K562 (cell line): ENCODE measurements at regions not wholly inside any gene's neighbourhood (a gene's known extent, or its start where the extent isn't known, plus 50 kb on each side); places are given as distances from the start of the nearest gene placed in this dataset.

Experiments used
- ATAC-seq: fragments of 200-7000 bp; cut with Tn5 transposase; 3 replicates; pipeline ENCODE4 v1.9.1; 2020; ENCODE audit warnings: moderate library complexity
- BruUV-seq: library from RNA; stranded (reverse); fragments of 400-500 nt; replicated peaks from 2 replicates; lab custom pipeline; 2021; lab: Mats Ljungman, UMichigan
- CTCF ChIA-PET: fragments of 300-600 bp; formaldehyde crosslinking; extraction: SDS; loops from one replicate; lab custom pipeline; 2021; ENCODE audit warnings: low intra/inter-chr PET ratio; lab: Yijun Ruan, JAX
- POLR2A ChIA-PET: fragments of 300-600, 350-650 bp; sonication (Branson Sonifier 250); formaldehyde crosslinking; extraction: SDS; loops from one replicate; lab custom pipeline; 2021; ENCODE audit warnings: antibody characterized with exemption, inconsistent platforms; lab: Yijun Ruan, JAX
- DNase-seq, 4 experiments: peaks; one replicate each; pipeline versions ENCODE4 v3.0.0 to v3.0.0-alpha.2; 2011 to 2018; ENCODE audit warnings: low spot score in 3 of 4, mixed read lengths in 3 of 4; ENCODE audit errors: extremely low read depth in 1 of 4
- FAIRE-seq: peaks from 2 replicates; lab custom pipeline; 2011; peaks lifted over from hg19 to GRCh38; lab: Jason Lieb, UNC
- H2AFZ ChIP-seq: 2 replicates; pipeline ENCODE4 v1.6.0; 2011; ENCODE audit warnings: low read depth, low read length, control low read depth, inconsistent platforms
- H3K27ac ChIP-seq: fragments of 200-600 bp; 3 replicates; pipeline ENCODE4 v1.8.0; 2011; ENCODE audit warnings: low read depth, mild to moderate bottlenecking, control low read depth, inconsistent platforms, low read length, moderate library complexity, mixed read lengths; ENCODE audit errors: extremely low read depth
- H3K27me3 ChIP-seq, 2 experiments: fragments of 300-600 bp in 1 of 2; 2 replicates in 1 of 2; 3 replicates in 1 of 2; pipeline versions ENCODE4 v1.6.0 to v1.8.0; 2011; ENCODE audit warnings: inconsistent platforms in 2 of 2, low read length in 2 of 2, mild to moderate bottlenecking in 1 of 2, mixed read lengths in 1 of 2, moderate library complexity in 1 of 2; ENCODE audit not compliant: control insufficient read depth in 2 of 2, insufficient read depth in 2 of 2
- H3K36me3 ChIP-seq: fragments of 300-600 bp; 3 replicates; pipeline ENCODE4 v1.8.0; 2011; ENCODE audit warnings: mild to moderate bottlenecking, low read length, inconsistent platforms; ENCODE audit not compliant: control insufficient read depth, insufficient read depth
- H3K4me1 ChIP-seq, 2 experiments: fragments of 200-600 bp in 1 of 2; replicated peaks in 1 of 2; 2 replicates in 1 of 2; 3 replicates in 1 of 2; pipeline versions ENCODE4 v1.5.1 to v1.8.0; 2011; ENCODE audit warnings: inconsistent platforms in 2 of 2, low read length in 2 of 2, mild to moderate bottlenecking in 1 of 2, mixed read lengths in 1 of 2, moderate library complexity in 1 of 2; ENCODE audit not compliant: control insufficient read depth in 2 of 2, insufficient read depth in 2 of 2
- H3K4me2 ChIP-seq: 2 replicates; pipeline ENCODE4 v1.6.1; 2011; ENCODE audit warnings: low read length, control low read depth, inconsistent platforms, mixed read lengths; ENCODE audit not compliant: insufficient read depth
- H3K4me3 ChIP-seq: fragments of 200-600 bp; sonication (generic), shearing (Covaris generic); 2 replicates; pipeline ENCODE4 v1.5.1; 2016; ENCODE audit warnings: control low read depth, inconsistent platforms
- H3K79me2 ChIP-seq: fragments of 200-600 bp; 3 replicates; pipeline ENCODE4 v1.8.0; 2011; ENCODE audit warnings: low read length, inconsistent platforms; ENCODE audit not compliant: control insufficient read depth, insufficient read depth
- H3K9ac ChIP-seq, 2 experiments: 2 replicates each; pipeline versions ENCODE4 v1.6.0 to v1.6.1; 2011; ENCODE audit warnings: low read depth in 2 of 2, low read length in 2 of 2, control low read depth in 1 of 2, inconsistent platforms in 1 of 2, mild to moderate bottlenecking in 1 of 2, mixed read lengths in 1 of 2; ENCODE audit not compliant: insufficient read depth in 1 of 2
- H3K9me1 ChIP-seq: one replicate; pipeline ENCODE4 v1.6.0; 2011; ENCODE audit warnings: inconsistent platforms, mild to moderate bottlenecking, low read length, moderate library complexity; ENCODE audit not compliant: control insufficient read depth, insufficient read depth
- H3K9me3 ChIP-seq: replicated peaks from 2 replicates; pipeline ENCODE4 v1.5.1; 2011; ENCODE audit warnings: low read depth, low read length, inconsistent platforms; ENCODE audit not compliant: control insufficient read depth, insufficient read depth
- H4K20me1 ChIP-seq: replicated peaks from 2 replicates; pipeline ENCODE4 v1.6.1; 2011; ENCODE audit warnings: low read length, inconsistent platforms, mixed read lengths; ENCODE audit not compliant: control insufficient read depth, insufficient read depth
- COPS2 ChIP-seq: fragments of 450-650 bp; conservative IDR thresholded peaks from 2 replicates; pipeline ENCODE4 v1.6.1; 2016; ENCODE audit warnings: mild to moderate bottlenecking, moderate library complexity
- HEY1 ChIP-seq: fragments of 250-450 bp; sonication (Bioruptor Pico); IDR thresholded peaks from 2 replicates; pipeline ENCODE4 v1.5.0; 2020; ENCODE audit warnings: mild to moderate bottlenecking, moderate library complexity, borderline replicate concordance
- MBD2 ChIP-seq: sonication (generic); IDR thresholded peaks from 2 replicates; pipeline ENCODE4 v1.6.1; 2016; ENCODE audit warnings: low read depth, borderline replicate concordance
- WGBS: fragments of 100-300 bp; shearing (Covaris generic); methylation state at CpG from one replicate; pipeline ENCODE4 v1.1.6; 2016; ENCODE audit warnings: low coverage, mixed read lengths; ENCODE audit not compliant: insufficient coverage; ENCODE audit errors: missing lambda C conversion rate; 5-methylcytosine and 5-hydroxymethylcytosine counted together
- in situ Hi-C: fragments of 300-500 bp; cut with MboI; formaldehyde crosslinking; loops from 4 replicates; pipeline ENCODE4 v1.15.0; 2018; ENCODE audit warnings: inconsistent platforms, mixed read lengths
- intact Hi-C: fragments of 100-400 bp; cut with micrococcal nuclease; formaldehyde crosslinking; loops from 2 replicates; pipeline ENCODE4 v1.14.2; 2022
- TF ChIP-seq, protein P1 (sequence below): sonication (generic); formaldehyde crosslinking; IDR thresholded peaks from 2 replicates; pipeline ENCODE4 v1.4.0; 2020; ENCODE audit warnings: mild to moderate bottlenecking, missing genetic modification reagents
- TF ChIP-seq, protein P2 (sequence below): fragments of 450-650 bp; formaldehyde crosslinking; IDR thresholded peaks from 2 replicates; pipeline ENCODE4 v1.4.0; 2022; ENCODE audit warnings: missing genetic modification characterization
- TF ChIP-seq, protein P3 (sequence below): sonication (generic); formaldehyde crosslinking; IDR thresholded peaks from 2 replicates; pipeline ENCODE4 v1.9.0; 2022; ENCODE audit warnings: mild to moderate bottlenecking, missing genetic modification reagents

DNA sequence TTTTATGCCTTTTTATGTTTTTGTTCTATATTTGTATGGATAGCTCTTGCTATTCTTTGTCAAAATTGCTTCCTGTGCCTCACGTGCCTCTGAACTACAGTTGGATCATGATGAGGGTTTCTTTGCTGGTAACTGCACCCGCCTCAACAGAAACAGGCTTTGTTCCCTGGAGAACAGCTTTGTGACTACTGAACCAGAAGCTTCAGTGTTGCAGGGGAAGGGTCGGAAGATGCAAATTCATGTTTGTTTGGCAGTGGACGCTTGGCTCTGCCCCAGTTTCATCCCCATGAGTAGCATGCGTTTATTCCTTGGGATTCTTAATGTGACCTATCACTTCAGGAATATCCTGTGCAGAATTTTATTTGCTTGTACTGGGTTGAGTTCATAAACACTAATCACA lies 959.1 kb upstream of the WWC1 start (continued):
- TF ChIP-seq, protein P1, sequence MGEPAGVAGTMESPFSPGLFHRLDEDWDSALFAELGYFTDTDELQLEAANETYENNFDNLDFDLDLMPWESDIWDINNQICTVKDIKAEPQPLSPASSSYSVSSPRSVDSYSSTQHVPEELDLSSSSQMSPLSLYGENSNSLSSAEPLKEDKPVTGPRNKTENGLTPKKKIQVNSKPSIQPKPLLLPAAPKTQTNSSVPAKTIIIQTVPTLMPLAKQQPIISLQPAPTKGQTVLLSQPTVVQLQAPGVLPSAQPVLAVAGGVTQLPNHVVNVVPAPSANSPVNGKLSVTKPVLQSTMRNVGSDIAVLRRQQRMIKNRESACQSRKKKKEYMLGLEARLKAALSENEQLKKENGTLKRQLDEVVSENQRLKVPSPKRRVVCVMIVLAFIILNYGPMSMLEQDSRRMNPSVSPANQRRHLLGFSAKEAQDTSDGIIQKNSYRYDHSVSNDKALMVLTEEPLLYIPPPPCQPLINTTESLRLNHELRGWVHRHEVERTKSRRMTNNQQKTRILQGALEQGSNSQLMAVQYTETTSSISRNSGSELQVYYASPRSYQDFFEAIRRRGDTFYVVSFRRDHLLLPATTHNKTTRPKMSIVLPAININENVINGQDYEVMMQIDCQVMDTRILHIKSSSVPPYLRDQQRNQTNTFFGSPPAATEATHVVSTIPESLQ (CRISPR knock-in tag) = no peak
- TF ChIP-seq COPS2 = no peak

DNA sequence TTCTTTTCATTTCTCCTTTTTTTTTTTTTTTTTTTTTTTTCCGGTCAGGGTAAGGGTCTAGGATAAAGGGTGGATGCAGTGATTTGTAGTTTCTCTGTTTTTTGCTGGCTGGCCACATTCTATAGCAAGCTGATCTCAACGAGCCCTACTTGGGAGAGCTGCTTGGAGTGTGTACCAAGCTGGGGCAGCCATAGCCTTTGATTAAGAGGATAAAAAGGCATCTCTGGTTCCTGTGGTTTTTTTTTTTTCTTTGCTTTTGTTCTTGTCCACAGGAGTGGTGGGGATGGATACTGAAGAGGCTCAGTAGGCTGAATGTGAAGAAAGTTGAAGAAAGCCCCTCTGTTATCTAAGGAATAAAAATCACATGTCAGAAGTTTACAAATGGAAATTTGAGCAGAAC lies 955.3 kb upstream of the WWC1 start:
- 0% methylated on average over 1 of the region's 2 CpGs for WGBS
- no peak overlapping the region for H3K27ac ChIP-seq
- CTCF ChIA-PET = no interaction called here
- H3K4me1 ChIP-seq = no peaks in the 10 kb centered on the region
- in situ Hi-C loops = no loop called here
- no peaks in the 10 kb centered on the region for H3K27me3 ChIP-seq
- no peaks in the 10 kb centered on the region for H3K9me1 ChIP-seq
- TF ChIP-seq, protein P2, sequence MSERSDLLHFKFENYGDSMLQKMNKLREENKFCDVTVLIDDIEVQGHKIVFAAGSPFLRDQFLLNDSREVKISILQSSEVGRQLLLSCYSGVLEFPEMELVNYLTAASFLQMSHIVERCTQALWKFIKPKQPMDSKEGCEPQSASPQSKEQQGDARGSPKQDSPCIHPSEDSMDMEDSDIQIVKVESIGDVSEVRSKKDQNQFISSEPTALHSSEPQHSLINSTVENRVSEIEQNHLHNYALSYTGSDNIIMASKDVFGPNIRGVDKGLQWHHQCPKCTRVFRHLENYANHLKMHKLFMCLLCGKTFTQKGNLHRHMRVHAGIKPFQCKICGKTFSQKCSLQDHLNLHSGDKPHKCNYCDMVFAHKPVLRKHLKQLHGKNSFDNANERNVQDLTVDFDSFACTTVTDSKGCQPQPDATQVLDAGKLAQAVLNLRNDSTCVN (CRISPR knock-in tag) = no peak
- TF ChIP-seq HEY1 (CRISPR knock-in tag) = no peak
- TF ChIP-seq MBD2 = no peak
- TF ChIP-seq, protein P3, sequence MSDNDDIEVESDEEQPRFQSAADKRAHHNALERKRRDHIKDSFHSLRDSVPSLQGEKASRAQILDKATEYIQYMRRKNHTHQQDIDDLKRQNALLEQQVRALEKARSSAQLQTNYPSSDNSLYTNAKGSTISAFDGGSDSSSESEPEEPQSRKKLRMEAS (CRISPR knock-in tag) = no peak
- TF ChIP-seq, all 486 proteins: peak for 0
- no peak for FAIRE-seq
- no peak for ATAC-seq
- intact Hi-C loops = no loop called here
- no peaks in the 10 kb centered on the region for H3K79me2 ChIP-seq
- H3K9me3 ChIP-seq = no peaks in the 10 kb centered on the region
- H3K4me3 ChIP-seq = no peak overlapping the region
- no TSS peak for BruUV-seq
- H3K36me3 ChIP-seq = no peaks in the 10 kb centered on the region
- POLR2A ChIA-PET = no interaction called here
- no peak overlapping the region for H2AFZ ChIP-seq
- no peak overlapping the region for H3K4me2 ChIP-seq
- H4K20me1 ChIP-seq = no peaks in the 10 kb centered on the region
- no peak for DNase-seq
- H3K9ac ChIP-seq = no peak overlapping the region
